Neural progenitor cell (in vitro differentiated cells): ENCODE measurements at regions not wholly inside any gene's neighbourhood (a gene's known extent, or its start where the extent isn't known, plus 50 kb on each side); places are given as distances from the start of the nearest gene placed in this dataset.

Experiments used
- CTCF ChIP-seq: fragments of 200-600 bp; sonication (generic); IDR thresholded peaks from 2 replicates; pipeline ENCODE4 v1.5.1; 2017; ENCODE audit warnings: antibody characterized with exemption, mild to moderate bottlenecking
- EZH2 ChIP-seq: fragments of 200-600 bp; sonication (generic); IDR thresholded peaks from 2 replicates; pipeline ENCODE4 v1.6.1; 2017; ENCODE audit warnings: antibody characterized with exemption, mild to moderate bottlenecking, moderate library complexity

- TF ChIP-seq EZH2 (no peak), CTCF (no peak)
Observed at GRCh38 chr3:110743984-110744383, 327.6 kb upstream of the NECTIN3 start.
